ENCODE measurements at regions not wholly inside any gene's neighbourhood (a gene's known extent, or its start where the extent isn't known, plus 50 kb on each side); places are given as distances from the start of the nearest gene placed in this dataset.
"Not testable (repeated sequence)": the region's sequence is repeated elsewhere in the genome, so short reads cannot be mapped to it uniquely, and the experiment has no call there.

DNA sequence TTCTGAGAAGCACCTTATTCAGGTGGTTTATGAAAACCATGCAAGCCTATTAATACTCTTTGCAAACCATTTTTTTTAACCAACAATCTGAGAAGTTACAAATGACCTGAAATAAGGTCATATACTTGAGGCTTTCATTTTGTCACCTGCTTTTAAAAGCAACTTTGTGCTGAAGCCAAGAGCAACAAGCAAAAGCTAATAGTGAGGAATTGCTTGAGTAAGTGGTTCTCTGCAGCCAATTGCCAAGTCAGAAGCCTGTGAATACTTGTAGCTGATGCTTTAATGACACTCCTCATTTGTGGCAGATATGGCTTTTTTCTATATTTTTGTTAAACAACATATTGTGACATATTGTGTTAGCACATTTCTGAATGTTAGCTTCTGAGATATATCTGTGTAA lies 126.7 kb upstream of the ZNF608 start:
- no peak for DNase-seq

DNA sequence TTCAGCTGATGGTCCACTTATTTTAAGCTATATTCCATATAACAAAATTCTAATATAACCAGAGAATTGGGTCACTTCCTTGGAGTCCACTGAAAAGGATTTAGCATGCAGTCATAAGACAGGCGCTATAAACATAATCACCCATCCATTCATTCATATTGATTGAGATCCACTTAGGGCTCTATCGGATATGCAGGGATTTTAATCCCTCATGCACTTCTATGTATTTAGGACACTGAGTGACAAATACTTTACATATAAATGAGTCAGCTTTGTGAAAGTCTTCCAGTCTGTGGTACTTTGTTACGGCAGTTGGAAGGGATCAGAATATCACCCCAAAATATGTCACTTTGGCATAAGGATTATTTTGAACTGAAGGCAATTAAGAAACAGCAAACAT lies 127.3 kb upstream of the ZNF608 start:
- no peak for DNase-seq

DNA sequence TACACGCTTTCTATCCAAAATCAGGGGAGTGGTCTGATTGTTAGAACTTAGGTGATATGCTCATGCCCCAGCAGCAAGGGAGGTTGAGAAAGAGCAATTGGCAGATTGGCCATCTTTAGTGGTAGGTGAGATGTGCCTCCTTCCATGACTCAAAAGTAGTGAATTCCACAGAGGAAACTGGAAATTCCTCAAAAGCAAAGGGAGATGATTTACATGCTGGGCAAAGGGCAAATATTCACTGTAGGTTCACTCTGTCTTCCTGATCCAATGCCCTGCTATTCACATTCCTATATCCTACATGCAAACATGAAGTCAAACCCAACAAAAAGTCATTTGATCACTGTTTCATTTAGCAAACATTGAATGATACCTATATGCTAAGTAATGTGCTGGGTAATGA lies 130.1 kb upstream of the ZNF608 start:
- no peak for DNase-seq

DNA sequence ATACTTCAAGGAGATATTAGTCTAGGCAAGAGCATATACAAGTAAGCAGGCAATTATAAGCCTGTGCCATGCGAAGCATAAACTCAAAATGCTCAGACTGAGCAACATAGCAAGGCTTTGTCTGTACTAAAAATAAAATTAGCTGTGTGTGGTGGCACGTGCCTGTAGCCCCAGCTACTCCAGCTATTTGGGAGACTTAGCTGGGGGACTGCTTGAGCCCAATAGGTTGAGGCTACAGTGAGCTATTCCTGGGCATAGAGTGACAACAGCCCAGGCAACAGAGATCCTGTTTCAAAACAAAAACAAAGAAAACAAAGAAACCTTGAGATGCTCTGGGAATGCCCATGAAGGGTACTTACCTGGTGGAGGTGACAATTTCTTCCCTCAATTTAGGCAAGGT lies 130.5 kb upstream of the ZNF608 start:
- DNase-seq, result no peak

DNA sequence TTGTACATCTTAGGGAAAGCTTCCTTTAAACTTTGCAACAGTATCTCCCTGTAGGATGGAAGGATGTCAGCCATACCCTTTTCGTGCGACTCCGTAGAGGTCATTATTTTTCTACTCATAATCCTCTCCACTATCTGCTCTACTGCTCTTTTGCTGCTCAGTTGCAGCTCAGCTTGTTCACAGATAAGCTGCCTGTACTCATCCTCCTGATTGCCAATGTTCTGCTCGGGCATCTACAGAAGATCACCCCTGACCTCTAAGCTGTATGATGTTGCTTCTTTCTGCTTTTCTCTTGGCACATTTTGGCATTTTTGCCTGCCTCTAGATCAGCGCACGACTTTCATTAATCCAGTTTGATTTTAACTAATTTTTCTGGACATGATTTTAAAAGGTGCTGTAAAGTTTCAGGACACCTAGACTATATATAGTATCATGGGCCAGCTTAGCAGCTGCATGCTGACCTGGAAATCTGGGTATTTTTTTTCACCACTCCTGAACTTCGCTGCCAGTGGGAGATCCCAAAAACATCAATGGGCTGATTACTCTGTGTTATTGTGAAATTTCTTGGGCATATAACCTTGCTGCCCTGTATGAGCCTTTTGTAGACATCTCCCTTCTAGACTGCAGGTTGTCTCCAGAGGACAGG lies 131.2 kb upstream of the ZNF608 start:
- DNase-seq, result no peak

DNA sequence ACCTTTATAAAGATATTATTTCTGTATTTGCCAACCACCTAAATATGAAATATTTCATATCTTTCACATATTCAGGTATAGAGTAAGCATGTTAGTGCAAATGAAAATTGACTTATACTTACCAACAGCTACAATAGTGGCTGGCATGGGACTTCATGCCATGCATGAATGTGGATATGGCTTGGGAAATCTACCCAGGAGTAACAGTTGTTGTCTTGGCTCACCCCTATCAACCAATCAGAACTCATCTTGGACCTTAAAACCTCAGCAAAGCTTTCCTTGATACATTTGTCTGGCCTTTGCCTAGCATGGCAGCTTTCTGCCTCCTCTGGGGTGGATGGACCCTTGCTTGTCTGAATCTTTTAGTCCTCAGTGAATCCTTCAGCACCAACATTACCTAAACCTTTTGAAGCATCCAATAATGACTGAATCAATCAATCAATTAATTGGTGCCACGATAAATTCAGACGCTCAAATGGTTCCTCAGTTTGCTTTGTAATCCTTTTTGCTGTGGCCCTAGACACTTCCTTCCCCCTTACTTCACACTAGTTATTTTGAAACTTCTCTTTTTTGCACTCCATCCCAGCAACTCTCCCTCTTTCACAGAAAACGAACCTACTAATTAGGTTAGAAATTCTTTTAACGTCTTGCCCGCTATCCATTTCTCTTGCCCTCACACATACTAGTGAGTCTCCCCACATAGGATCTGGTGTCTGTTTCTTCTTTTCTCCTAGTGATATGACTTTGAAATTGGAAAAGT lies 132.3 kb upstream of the ZNF608 start:
- DNase-seq, result no peak

DNA sequence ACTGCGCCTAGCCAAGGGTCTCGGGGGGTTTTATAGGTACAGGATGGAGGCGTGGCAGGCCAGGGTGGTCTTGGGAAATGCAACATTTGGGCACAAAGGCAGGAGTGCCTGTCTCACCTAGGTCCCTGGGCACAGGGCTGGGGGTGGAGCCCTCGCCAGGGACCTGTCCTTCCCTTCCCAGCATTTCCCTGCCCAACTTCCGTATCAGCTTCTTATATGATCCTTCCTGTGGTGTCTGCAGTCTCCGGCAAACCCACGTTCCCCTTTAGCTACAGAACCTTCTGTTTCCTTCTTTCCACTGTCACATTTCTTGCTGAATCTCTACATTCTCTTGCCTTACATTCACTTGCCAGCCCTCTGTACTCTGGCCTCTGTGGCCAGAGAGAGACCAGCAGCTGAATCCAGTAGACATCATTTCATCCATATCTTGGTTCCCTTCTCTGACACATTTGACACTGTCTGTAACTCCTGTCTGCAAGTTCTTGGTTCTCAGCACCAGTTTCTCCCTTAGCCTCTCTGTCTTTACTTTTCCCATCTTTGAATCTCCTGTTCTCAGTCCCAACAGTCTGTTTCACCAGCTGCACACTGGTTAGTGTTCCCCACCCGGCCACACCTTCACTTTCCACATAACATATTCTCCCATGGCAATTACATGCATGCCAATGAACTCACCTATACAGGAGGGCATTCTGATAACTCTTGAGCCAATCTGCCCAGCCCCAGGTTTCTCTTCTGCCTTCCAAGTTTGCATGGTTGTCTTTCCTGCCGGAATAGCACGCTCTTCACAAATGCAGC lies 134.7 kb upstream of the ZNF608 start:
- no peak for DNase-seq

DNA sequence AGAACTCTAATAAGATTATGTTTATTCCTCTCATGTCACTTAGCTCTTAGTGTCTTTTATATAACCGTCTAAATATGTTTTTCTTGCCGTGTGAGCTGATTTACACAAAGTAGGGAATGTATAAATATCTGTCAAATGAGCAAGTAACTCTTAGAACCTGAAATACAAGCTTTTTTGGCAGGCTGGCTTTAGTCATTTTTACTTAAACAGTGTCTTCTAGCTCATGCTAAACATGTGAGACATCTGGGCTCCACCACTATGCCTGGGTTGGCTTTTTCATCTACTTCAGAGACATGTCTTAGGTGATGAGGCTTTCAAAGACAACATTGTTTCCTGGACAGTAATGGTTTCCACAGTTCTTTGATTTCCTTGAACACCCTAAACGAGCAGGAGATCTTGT lies 137.2 kb upstream of the ZNF608 start:
- DNase-seq, result no peak

DNA sequence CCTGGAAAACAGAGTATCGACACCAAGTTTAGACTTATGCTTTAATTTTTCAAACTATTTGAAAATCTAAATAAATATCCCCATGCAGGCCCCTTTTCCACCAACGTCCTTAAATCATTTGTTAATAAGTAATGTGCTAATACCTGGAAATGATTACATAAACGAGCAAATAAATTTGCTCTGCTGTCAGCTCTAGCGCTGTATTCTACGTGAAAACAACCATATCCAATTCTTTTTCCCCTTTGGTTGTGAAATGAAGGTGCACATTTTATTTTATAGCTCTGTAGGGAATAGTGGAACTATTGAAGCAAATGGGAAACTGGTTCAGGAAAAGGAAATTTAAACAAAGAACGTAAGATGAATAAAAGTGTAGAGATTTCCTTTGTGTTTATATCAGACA lies 137.7 kb upstream of the ZNF608 start:
- no peak for DNase-seq

DNA sequence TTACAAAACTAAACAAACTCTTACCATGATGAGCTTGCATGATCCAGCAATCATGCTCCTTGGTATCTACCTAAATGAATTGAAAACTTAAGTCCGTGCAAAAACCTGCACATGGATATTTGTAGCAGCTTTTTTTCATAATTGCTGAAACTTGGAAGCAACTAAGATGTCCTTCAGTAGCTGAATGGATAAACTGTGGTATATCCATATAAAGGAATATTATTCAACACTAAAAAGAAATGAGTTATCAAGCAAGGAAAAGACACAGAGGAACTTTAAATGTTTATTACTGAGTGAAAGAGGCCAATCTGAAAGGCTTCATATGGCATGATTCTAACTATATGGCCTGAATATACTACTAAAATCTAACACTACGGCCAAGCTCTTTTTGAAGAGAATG lies 139.1 kb upstream of the ZNF608 start:
- DNase-seq, result no peak

DNA sequence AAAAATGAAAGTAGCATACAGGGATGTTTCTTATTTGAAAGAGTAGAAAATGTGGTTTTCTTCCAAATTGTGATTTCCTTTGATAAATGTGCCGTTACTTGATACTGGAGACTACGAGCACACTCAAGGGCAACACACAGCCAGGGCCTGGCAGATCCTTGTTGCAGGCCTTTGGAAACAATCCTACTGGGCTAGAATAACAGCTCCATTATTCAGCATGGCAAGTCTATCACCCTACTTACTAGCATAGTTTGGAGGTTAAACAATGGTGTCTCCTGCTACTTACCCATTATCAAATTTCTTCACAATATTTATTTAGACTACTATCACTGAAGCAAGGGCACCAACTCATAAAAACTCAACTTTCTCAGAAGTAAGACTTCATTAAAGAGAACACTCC lies 140.8 kb upstream of the ZNF608 start:
- no peak for DNase-seq

DNA sequence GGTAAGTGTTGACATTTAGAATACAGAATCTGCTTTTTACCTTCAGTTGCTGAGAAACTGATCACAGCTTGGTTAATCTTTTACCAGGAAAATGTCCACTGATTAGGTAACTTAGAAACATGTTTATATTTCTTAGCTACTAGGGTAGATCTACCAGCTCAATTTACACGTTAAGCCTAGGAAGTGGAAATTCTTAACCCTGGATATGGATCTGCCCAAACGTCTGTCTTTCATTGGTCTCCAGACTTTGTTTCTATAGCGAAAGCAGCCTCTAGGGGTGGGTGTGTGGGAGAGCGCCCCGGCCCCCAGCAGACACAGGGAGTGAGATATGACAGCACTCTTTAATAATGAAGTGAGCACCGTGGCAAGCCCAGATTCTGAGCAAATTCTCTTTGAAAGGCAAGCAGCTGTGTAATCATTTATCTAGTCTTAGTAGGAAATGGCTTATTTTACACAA lies 141.6 kb upstream of the ZNF608 start:
- no peak for DNase-seq

DNA sequence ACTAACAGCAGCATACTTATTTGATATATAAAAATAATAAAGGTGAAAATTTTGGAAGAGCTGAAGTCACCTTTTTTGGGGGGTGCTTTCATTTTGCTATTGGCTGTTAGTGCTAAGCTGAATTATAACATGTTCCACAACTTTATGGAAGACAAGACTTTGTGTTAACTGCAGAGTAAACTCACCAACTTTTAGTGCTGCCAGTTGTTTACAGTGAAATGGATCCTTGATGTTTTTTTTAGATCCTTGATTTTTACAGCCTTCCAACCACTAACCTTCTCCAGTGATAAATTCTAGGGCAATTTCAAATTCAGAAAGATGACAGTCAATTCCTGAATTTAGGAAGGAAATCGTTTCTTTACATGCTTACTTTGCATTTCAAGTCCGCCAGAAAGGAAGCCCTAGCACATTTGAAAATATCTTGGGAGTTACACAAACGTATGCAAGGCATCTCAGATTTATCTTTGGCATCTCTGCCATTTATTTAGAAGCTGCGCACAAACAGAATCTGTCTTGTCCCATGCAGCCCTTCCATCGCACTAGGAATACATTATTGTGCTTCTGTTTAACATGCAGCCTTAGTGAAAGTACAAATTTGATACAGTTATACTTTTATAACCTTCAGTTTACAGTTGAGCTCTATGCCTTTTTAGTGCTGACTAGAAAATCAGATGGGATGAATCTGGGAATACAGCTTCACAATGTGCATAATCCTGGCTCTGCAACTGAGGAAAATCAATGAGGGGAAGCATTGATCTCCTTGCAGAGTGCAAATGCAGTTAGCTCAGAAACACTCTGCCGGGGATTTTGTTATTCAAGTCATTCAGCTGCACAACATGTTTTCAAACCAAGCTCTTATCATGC lies 142.4 kb upstream of the ZNF608 start:
- no peak for DNase-seq

DNA sequence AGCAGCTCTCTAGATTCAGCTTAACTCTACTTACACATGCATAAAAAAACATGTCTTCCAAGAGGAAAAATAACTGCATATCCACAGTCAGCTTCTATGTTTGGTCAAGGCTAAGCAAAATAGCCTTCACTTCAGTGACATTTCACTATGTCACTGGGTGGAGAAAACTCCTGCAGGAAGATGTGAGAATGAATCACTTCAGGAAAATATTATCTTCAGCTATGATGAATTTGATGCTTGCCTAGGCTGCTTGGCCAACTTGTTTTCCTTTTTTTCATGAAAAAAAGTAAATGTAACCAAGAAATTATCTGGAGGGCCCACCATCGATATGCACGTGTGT lies 143.0 kb upstream of the ZNF608 start:
- DNase-seq, result no peak

DNA sequence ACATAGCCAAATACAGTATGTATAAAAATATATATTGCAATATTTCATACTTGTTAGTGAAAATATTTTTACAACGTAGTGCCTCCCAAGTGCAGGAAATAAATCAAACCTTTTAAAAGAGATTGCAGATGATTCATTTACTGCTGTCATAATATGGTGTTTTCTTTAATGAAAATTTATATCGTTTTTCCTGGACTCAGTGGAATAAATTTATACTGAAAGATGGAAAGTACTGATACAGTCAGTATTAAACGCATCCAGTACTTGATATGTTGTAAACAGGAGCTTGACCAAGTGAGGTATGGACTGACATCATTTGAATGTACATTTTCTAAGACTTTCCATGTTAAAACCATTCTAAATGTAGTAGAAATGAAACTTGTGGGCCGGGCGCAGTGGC lies 143.4 kb upstream of the ZNF608 start:
- DNase-seq, result no peak

DNA sequence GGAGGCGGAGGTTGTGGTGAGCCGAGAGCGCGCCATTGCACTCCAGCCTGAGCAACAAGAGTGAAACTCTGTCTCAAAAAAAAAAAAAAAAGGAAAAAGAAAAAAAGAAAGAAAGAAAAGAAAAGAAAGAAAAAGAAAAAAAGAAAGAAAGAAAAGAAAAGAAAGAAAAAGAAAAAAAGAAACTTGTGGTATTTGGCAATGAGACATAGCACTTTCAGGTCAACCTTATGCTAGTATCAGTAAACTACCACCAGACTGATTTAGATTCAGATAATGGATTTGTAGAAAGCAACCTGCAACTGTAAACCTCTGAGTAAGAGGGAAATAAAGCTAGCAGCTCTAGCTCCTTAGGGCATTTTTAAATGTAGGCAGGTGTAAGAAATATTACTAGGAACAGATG lies 144.0 kb upstream of the ZNF608 start:
- not testable (repeated sequence) for DNase-seq

DNA sequence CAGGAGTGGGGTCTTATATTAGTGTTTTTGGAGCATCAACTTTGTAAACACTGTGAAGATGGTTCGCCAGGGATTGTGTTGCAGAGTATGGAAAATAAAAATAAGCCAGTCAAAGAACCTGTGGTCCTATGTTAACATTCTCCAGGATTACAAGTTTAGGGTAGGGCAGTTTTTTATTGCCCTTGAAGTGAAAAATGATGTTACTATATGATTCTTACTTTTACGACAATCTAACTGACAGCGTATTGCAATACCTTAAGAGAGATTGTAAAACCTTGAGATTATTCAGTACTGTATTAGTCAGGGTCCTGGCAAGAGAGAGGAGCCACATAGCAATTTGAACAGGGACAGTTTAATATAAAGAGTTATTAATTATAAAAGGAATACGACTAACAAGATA lies 144.7 kb upstream of the ZNF608 start:
- no peak for DNase-seq

DNA sequence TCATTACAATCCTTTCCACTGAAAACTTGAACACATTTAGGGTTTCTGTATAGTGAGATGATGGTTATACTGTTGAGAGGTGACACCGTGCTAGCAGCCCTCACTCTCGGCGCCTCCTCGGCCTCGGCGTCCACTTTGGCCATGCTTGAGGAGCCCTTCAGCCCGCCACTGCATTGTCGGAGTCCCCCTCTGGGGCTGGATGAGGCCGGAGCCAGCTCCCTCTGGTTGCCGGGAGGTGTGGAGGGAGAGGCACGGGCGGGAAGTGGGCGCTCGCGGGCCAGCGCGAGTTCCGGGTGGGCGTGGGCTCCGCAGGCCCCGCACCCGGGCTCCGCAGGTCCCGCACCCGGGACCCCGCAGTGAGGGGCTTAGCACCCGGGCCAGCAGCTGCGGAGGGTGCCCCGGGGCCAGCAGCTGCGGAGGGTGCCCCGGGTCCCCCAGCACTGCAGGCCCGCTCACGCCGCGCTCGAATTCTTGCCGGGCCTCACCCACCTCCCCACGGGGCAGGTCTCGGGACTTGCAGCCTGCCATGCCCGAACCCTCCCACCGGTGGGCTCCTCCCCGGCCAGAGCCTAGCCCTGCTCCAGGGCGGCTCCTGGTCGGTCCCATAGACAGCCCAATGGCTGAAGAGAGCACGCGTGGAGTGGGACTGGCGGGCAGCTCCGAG lies 145.9 kb upstream of the ZNF608 start:
- no peak for DNase-seq

DNA sequence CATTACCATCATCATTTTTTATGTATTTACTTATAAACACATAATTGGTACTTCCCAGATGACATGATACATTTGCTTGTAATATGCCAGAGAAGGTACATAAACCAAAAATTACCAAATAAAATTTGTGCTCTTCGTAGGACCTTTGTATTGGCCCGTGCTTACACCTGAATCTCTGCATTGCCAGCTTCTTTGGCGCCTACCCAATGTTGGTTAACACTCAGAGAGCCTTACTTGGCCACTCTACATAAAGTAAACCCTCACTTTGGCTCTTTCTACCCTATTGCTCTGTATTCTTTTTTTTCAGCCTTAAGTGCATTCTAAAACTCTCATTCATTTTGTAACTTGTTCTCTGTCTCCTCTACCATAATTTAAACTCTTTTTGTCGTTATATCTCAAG lies 148.1 kb upstream of the ZNF608 start:
- no peak for DNase-seq

DNA sequence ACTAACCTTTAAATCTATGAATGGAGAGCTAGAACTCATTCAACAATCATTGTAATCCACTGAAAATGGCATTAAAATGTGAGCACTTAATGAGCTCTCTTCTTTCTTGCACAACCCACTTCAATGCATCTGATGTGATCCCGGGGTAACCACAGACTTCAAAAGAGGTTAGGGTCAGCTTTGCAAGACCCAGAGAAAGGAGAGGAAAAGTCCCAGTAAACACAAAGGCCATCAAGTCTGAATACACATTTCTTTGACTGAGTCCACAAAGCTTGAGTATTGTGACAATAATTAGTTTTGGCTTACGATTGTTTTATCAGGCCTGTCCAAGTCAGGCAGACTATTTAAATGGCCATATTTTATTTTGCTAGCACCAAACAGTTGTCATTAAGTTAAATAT lies 148.8 kb upstream of the ZNF608 start:
- no peak for DNase-seq

DNA sequence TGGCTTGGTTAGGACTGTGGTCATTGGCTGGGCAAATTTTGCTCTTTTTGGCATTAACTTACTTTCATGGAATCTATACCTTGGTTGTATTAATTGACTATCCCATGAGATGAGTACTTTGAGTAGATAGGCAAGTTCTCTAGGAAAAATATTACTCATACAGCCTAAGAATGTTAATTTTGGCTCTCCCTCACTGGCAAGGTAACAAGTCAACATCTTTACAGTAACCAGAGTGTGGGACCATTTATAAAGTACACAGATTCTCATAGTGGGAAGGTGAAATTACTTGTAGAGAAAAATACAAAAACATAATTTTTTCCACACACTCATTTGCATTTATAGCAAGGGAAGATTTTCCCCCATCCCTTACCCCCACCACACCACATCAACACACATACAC lies 154.6 kb upstream of the ZNF608 start:
- DNase-seq, result no peak

DNA sequence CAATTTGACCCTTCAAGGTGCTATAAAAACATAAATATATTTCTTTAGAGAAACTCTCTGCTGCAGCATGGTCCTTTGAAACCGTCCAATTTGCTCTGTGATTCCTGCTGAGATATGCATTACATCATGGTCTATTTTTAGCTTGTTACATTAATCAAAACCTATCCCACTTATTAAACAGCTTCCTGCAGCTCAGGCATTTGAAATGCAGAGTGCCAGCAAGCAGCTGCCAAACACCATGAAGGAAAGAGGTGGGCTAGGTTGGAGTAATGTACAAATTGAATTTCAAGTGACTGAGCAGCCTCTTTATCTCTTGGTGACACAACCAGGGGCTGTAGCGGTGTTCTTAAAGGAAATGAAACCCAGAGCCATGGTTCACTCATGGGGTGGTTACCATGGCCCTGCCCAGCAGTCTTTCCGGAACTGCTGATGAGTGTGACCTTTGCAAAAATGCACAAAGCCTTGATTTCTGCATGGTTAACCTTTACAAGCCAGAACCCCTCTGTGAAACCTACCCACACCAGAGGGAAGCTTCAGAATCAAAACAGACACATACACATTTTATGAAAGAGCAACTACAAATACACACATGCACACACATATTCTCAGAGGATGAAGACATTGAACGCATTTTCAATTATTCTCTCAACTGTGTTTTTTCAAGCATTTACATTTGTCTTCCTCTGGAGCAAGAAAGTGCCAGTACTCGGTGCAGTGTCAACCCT lies 155.8 kb upstream of the ZNF608 start:
- DNase-seq, result peak; percentile 53
